ENCODE measurements at regions not wholly inside any gene's neighbourhood (a gene's known extent, or its start where the extent isn't known, plus 50 kb on each side); places are given as distances from the start of the nearest gene placed in this dataset.

GRCh38 chr18:57087644-57088376 lies 59.1 kb upstream of the BOD1L2 start:
- Histone ChIP-seq H3K23ac (ENCODE audit: insufficient read length, low read depth, low read length) (no peak overlapping the region), H4K8ac (replicated peaks; ENCODE audit: insufficient read length, low read depth, low read length) (no peak overlapping the region), H3T11ph (ENCODE audit: low read length) (no peak overlapping the region), H2BK5ac (ENCODE audit: insufficient read length, low read length) (no peak overlapping the region), H3K79me1 (ENCODE audit: insufficient read depth, low read depth, low read length, poor library complexity, severe bottlenecking) (no peaks in the 10 kb centered on the region), H2AK5ac (ENCODE audit: insufficient read length, low read length) (no peak overlapping the region), H4K5ac (ENCODE audit: insufficient read length, low read depth, low read length) (no peak overlapping the region), H3K27ac (ENCODE audit: insufficient read length, low read depth, low read length) (no peak overlapping the region), H3K9ac (ENCODE audit: extremely low read depth, insufficient read length, low read length) (no peak overlapping the region), H3K18ac (ENCODE audit: insufficient read length, low read depth, low read length) (no peak overlapping the region), H3K9me3 (ENCODE audit: control insufficient read depth, low read depth, low read length) (no peaks in the 10 kb centered on the region), H3K27me3 (ENCODE audit: insufficient read depth, low read length) (no peaks in the 10 kb centered on the region), H3K14ac (ENCODE audit: insufficient read depth, low read length) (no peak overlapping the region), H3K56ac (ENCODE audit: insufficient read length, low read depth, low read length) (no peak overlapping the region), H2AFZ (ENCODE audit: low read length) (no peak overlapping the region), H2BK120ac (ENCODE audit: low read depth, low read length, poor library complexity, severe bottlenecking) (no peak overlapping the region), H3K79me2 (ENCODE audit: insufficient read depth, low read length) (no peaks in the 10 kb centered on the region), H2BK12ac (ENCODE audit: insufficient read length, low read depth, low read length) (no peak overlapping the region), H4K20me1 (ENCODE audit: control insufficient read depth, insufficient read depth, insufficient read length) (no peaks in the 10 kb centered on the region), H3K4ac (ENCODE audit: low read depth, low read length) (no peak overlapping the region), H2BK15ac (ENCODE audit: low read depth, low read length) (no peak overlapping the region), H4K91ac (ENCODE audit: insufficient read length, low read depth, low read length) (no peak overlapping the region), H2BK20ac (ENCODE audit: low read depth, low read length, poor library complexity, severe bottlenecking) (no peak overlapping the region), H3K23me2 (ENCODE audit: insufficient read length, low read depth, low read length, poor library complexity, severe bottlenecking) (no peaks in the 10 kb centered on the region), H3K4me1 (ENCODE audit: insufficient read depth, low read length) (peaks cover 20% of the 10 kb centered on the region), H3K4me2 (ENCODE audit: insufficient read depth, insufficient read length, low read length) (no peak overlapping the region)
- H3K4me1 Mint-ChIP-seq, result peaks cover 36 to 55% of the 10 kb centered on the region in 2 experiments
- peaks cover 0 to 2% (median 1%) of the 10 kb centered on the region in 3 experiments; a peak in 3 of 7 replicates for H3K36me3 Mint-ChIP-seq (ENCODE audit: insufficient read depth in 1 of 3, low read depth in 3 of 3)
- no peak overlapping the region for H3K4me3 Mint-ChIP-seq
- WGBS (ENCODE audit: extremely low coverage, insufficient read length, low lambda C conversion rate), result no CpG with 5 or more reads among the region's 11 CpGs
- H3K9me3 Mint-ChIP-seq, result peaks cover 0 to 9% of the 10 kb centered on the region in 2 experiments; a peak in 4 of 5 replicates
- no peak overlapping the region for H3K27ac Mint-ChIP-seq
- DNase-seq, result no peak
- no peaks in the 10 kb centered on the region; the same call in 1 of the 2 replicates for H3K27me3 Mint-ChIP-seq (ENCODE audit: low read depth)
- TF ChIP-seq CTCF (conservative IDR thresholded peaks at IDR 0.05), result no peak
